HFFc6 (cell line): ENCODE measurements at regions not wholly inside any gene's neighbourhood (a gene's known extent, or its start where the extent isn't known, plus 50 kb on each side); places are given as distances from the start of the nearest gene placed in this dataset.
A peak's percentile ranks its signal among the peaks of the same experiment; 100 is the strongest.

Source experiments
- DNase-seq: peaks from one replicate; pipeline ENCODE4 v3.0.0-alpha.2; 2018
- H3K27ac Mint-ChIP-seq: 2 replicates; pipeline ENCODE4 v1.8.0; 2020; ENCODE audit warnings: mild to moderate bottlenecking, mixed read lengths
- H3K27me3 Mint-ChIP-seq: 2 replicates; pipeline ENCODE4 v1.8.0; 2021; ENCODE audit warnings: mild to moderate bottlenecking, moderate library complexity, mixed read lengths; ENCODE audit not compliant: insufficient read depth
- H3K36me3 Mint-ChIP-seq: 2 replicates; pipeline ENCODE4 v1.8.0; 2021; ENCODE audit warnings: low read depth, mixed read lengths
- H3K4me1 Mint-ChIP-seq: 2 replicates; pipeline ENCODE4 v1.8.0; 2020; ENCODE audit warnings: low read depth, mixed read lengths
- H3K4me3 Mint-ChIP-seq: 2 replicates; pipeline ENCODE4 v1.8.0; 2020; ENCODE audit warnings: mild to moderate bottlenecking, moderate library complexity, mixed read lengths
- H3K9me3 Mint-ChIP-seq: 2 replicates; pipeline ENCODE4 v1.8.0; 2020; ENCODE audit warnings: mild to moderate bottlenecking, mixed read lengths
- TF ChIP-seq, protein P1 (sequence below): fragments of 200-600 bp; sonication (generic); IDR thresholded peaks from 2 replicates; pipeline ENCODE4 v1.5.0; 2021; ENCODE audit warnings: antibody characterized with exemption, mild to moderate bottlenecking

DNA sequence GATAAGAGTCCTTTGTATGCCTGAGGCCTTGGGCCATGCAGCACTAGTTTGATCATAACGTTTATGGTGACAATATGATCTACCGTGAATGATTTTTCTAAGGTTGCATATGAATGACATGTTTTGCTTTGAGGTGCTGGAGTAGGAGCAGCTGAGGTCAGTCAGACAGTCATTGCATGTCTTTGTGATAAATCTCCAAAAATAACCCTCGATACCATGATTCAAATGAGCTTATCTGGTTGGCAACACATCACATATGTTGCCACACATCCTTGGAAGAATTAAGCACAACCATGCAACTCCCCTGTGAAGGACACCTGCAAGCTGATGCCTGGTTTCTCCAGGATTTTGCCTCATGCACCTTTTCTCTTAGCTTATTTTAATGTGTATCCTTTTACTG lies 394.5 kb downstream of the LTN1 start:
- H3K9me3 Mint-ChIP-seq, result peaks cover 28% of the 10 kb centered on the region
- H3K4me1 Mint-ChIP-seq, result peaks cover 9% of the 10 kb centered on the region
- no peaks in the 10 kb centered on the region for H3K27me3 Mint-ChIP-seq
- TF ChIP-seq, protein P1, sequence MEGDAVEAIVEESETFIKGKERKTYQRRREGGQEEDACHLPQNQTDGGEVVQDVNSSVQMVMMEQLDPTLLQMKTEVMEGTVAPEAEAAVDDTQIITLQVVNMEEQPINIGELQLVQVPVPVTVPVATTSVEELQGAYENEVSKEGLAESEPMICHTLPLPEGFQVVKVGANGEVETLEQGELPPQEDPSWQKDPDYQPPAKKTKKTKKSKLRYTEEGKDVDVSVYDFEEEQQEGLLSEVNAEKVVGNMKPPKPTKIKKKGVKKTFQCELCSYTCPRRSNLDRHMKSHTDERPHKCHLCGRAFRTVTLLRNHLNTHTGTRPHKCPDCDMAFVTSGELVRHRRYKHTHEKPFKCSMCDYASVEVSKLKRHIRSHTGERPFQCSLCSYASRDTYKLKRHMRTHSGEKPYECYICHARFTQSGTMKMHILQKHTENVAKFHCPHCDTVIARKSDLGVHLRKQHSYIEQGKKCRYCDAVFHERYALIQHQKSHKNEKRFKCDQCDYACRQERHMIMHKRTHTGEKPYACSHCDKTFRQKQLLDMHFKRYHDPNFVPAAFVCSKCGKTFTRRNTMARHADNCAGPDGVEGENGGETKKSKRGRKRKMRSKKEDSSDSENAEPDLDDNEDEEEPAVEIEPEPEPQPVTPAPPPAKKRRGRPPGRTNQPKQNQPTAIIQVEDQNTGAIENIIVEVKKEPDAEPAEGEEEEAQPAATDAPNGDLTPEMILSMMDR, result no peak
- H3K27ac Mint-ChIP-seq, result no peak overlapping the region
- no peak for DNase-seq
- H3K36me3 Mint-ChIP-seq, result peaks cover 13% of the 10 kb centered on the region
- H3K4me3 Mint-ChIP-seq, result no peak overlapping the region

DNA sequence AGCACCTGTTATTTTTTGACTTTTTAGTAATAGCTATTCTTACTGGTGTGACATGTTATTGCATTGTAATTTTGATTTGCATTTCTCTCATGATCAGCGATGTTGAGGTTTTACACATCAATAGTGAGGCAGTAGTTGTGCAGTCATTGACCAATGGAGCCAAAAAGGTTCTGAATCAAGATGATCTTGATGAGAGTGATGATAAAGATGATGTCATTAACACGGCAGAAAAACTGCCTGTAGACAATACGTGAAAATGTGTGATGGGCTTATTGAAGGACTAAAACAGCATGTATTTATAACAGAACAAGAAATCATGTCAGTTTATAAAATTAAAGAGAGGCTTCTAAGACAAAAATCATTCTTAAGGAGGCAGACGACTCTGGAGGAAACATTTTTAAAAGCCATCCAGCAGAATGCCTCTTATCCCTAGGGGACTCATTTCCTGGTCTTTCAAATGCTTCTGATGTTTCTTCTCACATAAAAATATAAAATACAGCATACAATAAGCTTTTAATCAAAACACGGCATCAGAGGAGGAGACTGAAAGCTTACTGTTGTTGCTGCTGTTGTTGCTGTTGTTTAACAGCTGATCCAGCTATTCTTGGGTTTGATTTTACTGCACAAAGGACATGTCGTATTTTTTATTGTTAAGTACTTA lies 400.3 kb downstream of the LTN1 start:
- no peak overlapping the region for H3K4me3 Mint-ChIP-seq
- H3K9me3 Mint-ChIP-seq, result peaks cover 11% of the 10 kb centered on the region
- no peaks in the 10 kb centered on the region for H3K27me3 Mint-ChIP-seq
- no peak overlapping the region for H3K27ac Mint-ChIP-seq
- peaks cover 14% of the 10 kb centered on the region for H3K36me3 Mint-ChIP-seq
- TF ChIP-seq, protein P1, result no peak
- H3K4me1 Mint-ChIP-seq, result peaks cover 20% of the 10 kb centered on the region
- no peak for DNase-seq

DNA sequence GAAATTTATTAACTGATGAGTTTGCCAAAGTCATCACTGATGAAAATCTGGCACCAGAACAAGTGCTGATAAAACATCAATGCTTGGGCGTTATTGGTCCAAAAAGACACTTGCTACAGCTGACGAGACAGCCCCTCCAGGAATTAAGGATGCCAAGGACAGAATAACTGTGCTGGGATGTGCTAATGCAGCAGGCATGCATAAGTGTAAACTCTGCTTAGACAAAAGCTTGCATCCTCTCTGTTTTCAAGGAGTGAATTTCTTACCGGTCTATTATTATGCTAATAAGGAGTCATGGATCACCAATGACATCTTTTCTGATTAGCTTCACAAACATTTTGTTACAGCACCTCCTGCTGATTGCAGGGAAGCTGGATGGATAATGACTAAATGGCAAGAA lies 402.0 kb downstream of the LTN1 start:
- no peak for DNase-seq
- peaks cover 11% of the 10 kb centered on the region for H3K9me3 Mint-ChIP-seq
- H3K4me3 Mint-ChIP-seq, result no peak overlapping the region
- no peak overlapping the region for H3K27ac Mint-ChIP-seq
- H3K36me3 Mint-ChIP-seq, result peaks cover 16% of the 10 kb centered on the region
- peaks cover 28% of the 10 kb centered on the region for H3K4me1 Mint-ChIP-seq
- TF ChIP-seq, protein P1, result no peak
- H3K27me3 Mint-ChIP-seq, result no peaks in the 10 kb centered on the region

DNA sequence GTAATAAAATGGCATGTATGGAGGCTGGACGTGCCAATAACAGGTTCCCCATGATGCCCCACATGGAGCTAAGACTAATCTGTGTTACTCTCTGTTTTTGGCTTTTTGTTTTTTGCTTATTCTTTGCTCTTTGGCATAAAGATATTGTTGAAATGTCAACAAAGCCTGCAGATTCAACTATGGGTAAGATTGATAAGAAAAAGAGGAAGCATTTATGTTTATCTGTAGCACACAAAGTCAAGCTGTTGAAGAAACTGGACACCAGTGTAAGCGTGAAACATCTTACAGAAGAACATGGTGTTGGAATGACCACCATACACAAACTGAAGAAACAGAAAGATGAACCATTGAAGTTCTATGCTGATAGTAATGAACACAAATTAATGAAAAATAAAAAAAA lies 402.7 kb downstream of the LTN1 start:
- DNase-seq, result no peak
- Mint-ChIP-seq H3K9me3 (peaks cover 16% of the 10 kb centered on the region), H3K27me3 (no peaks in the 10 kb centered on the region), H3K36me3 (peaks cover 20% of the 10 kb centered on the region), H3K4me1 (peaks cover 28% of the 10 kb centered on the region), H3K4me3 (no peak overlapping the region), H3K27ac (no peak overlapping the region)
- TF ChIP-seq, protein P1, result no peak

DNA sequence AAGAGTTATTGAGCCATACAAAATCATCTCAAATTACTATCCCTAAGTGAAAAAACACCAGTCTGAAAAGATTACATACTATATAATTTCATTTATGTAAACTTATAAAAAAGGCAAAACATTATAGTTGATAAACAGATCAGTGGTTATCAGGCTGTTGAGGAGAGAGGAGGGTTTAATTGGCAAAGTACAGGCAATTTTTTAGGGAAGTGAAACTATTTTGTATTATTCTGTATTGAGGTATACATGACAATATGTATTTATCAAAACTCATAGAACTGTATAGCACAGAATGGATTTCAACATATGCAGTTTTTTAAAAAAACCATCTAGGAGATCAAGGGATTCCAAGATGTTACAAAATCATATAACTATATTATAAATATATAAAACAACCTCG lies 403.7 kb downstream of the LTN1 start:
- DNase-seq, result no peak
- peaks cover 16% of the 10 kb centered on the region for H3K9me3 Mint-ChIP-seq
- TF ChIP-seq, protein P1, result no peak
- H3K36me3 Mint-ChIP-seq, result peaks cover 25% of the 10 kb centered on the region
- H3K27ac Mint-ChIP-seq, result no peak overlapping the region
- H3K4me3 Mint-ChIP-seq, result no peak overlapping the region
- H3K27me3 Mint-ChIP-seq, result no peaks in the 10 kb centered on the region
- peaks cover 28% of the 10 kb centered on the region for H3K4me1 Mint-ChIP-seq

DNA sequence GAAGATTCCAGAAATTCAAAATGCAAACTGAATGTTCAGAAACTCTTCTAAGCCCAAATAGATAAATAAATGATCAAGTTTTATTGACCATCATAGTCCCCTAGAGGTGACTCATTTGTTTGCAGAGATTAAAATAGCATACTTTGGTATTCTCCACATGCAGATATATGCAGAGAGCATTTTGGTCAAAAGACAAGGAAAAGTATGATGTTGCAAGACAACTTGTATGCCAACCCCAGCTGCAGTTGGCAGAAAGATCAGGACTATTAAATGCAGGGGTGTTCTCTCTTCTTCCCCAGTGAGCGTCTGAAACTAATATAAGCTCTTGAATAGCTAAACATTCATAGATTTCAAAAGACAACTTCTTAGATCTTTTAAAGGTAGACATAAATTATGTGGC lies 404.9 kb downstream of the LTN1 start:
- Mint-ChIP-seq H3K4me1 (peaks cover 28% of the 10 kb centered on the region), H3K36me3 (peaks cover 25% of the 10 kb centered on the region), H3K27me3 (no peaks in the 10 kb centered on the region), H3K27ac (no peak overlapping the region; the same call in 1 of the 2 replicates), H3K9me3 (peaks cover 16% of the 10 kb centered on the region), H3K4me3 (no peak overlapping the region)
- peak; percentile 27 for DNase-seq
- TF ChIP-seq, protein P1, result peak; percentile 45; the same call in 1 of the 2 replicates
